SH-SY5Y (cell line): ENCODE measurements at regions not wholly inside any gene's neighbourhood (a gene's known extent, or its start where the extent isn't known, plus 50 kb on each side); places are given as distances from the start of the nearest gene placed in this dataset.

Experiments used
- GATA2 ChIP-seq: IDR thresholded peaks from 2 replicates; pipeline ENCODE4 v1.6.1; 2011; ENCODE audit warnings: mild to moderate bottlenecking, low read depth, low read length
- GATA3 ChIP-seq: IDR thresholded peaks from 2 replicates; pipeline ENCODE4 v1.6.1; 2011; ENCODE audit warnings: low read depth, mild to moderate bottlenecking, low read length, moderate library complexity

- TF ChIP-seq GATA2 (no peak), GATA3 (no peak)
These were observed 88.9 kb upstream of the NEBL start for GRCh38 chr10:20986049-20986448.
